Activated CD8-positive, alpha-beta T cell treated with anti-CD3 and anti-CD28 coated beads for 36 hours (primary cell): ENCODE measurements at regions not wholly inside any gene's neighbourhood (a gene's known extent, or its start where the extent isn't known, plus 50 kb on each side); places are given as distances from the start of the nearest gene placed in this dataset.

Experiments used
- ATAC-seq: fragments of 200-7000 bp; cut with Tn5 transposase; one replicate; pipeline ENCODE4 v1.10.0; 2021; ENCODE audit warnings: mild to moderate bottlenecking, moderate library complexity
- CTCF ChIA-PET: fragments of 350-600 bp; sonication (Branson Sonifier 250); formaldehyde crosslinking; loops from one replicate; lab custom pipeline; 2021; ENCODE audit warnings: antibody characterized with exemption; lab: Charles Lee
- POLR2A ChIA-PET: fragments of 350-600 bp; sonication (Branson Sonifier 250); formaldehyde crosslinking; loops from one replicate; lab custom pipeline; 2021; ENCODE audit warnings: antibody characterized with exemption; lab: Charles Lee
- DNase-seq: peaks from one replicate; pipeline ENCODE4 v3.0.0-alpha.2; 2020
- H3K27ac Mint-ChIP-seq: one replicate; pipeline ENCODE4 v1.8.0; 2021; ENCODE audit warnings: mild to moderate bottlenecking, mixed read lengths
- H3K27me3 Mint-ChIP-seq: one replicate; pipeline ENCODE4 v1.8.0; 2021; ENCODE audit warnings: mixed read lengths
- H3K36me3 Mint-ChIP-seq: one replicate; pipeline ENCODE4 v1.8.0; 2021; ENCODE audit warnings: low read depth, mixed read lengths
- H3K4me1 Mint-ChIP-seq: one replicate; pipeline ENCODE4 v1.8.0; 2021; ENCODE audit warnings: low read depth, mixed read lengths
- H3K4me3 Mint-ChIP-seq: one replicate; pipeline ENCODE4 v1.8.0; 2021; ENCODE audit warnings: mild to moderate bottlenecking, moderate library complexity, mixed read lengths
- H3K9me3 Mint-ChIP-seq: one replicate; pipeline ENCODE4 v1.8.0; 2021; ENCODE audit warnings: mixed read lengths
- CTCF ChIP-seq: fragments of 200-600 bp; IDR thresholded peaks from one replicate; pipeline ENCODE4 v1.8.0; 2022; ENCODE audit warnings: antibody characterized with exemption, mild to moderate bottlenecking
- intact Hi-C: fragments of 100-400 bp; cut with micrococcal nuclease; formaldehyde crosslinking; loops from one replicate; pipeline ENCODE4 v1.10.0; 2022

GRCh38 chr7:50147951-50148808, 55.1 kb upstream of the ZPBP start:
- Mint-ChIP-seq H3K4me3 (peak overlapping the region; percentile 59), H3K4me1 (peaks cover 89% of the 10 kb centered on the region)

GRCh38 chr7:50146692-50147091, 53.6 kb upstream of the ZPBP start:
- Mint-ChIP-seq H3K4me1 (peaks cover 83% of the 10 kb centered on the region), H3K36me3 (no peaks in the 10 kb centered on the region), H3K27me3 (no peaks in the 10 kb centered on the region), H3K9me3 (peaks cover under 1% of the 10 kb centered on the region), H3K4me3 (no peak overlapping the region), H3K27ac (peak overlapping the region; percentile 97)
- ATAC-seq, result no peak
- DNase-seq, result peak; percentile 47
- CTCF ChIA-PET, result interaction anchor here (0.7 to 5.4 kb wide), 11 partner anchors 10 to 272 kb away, joined by 3 to 67 read pairs (median 4); no protein-coding TSS in a partner anchor
- no peak for TF ChIP-seq CTCF
- intact Hi-C loops, result loop anchor here (5.0 to 10.0 kb wide), 2 partner anchors 118 to 161 kb away; no protein-coding TSS in a partner anchor
- POLR2A ChIA-PET, result interaction anchor here (0.9 to 2.5 kb wide), 4 partner anchors 9 to 180 kb away, joined by 3 to 7 read pairs (median 4); no protein-coding TSS in a partner anchor

More at GRCh38 chr7:50147951-50148808, 55.1 kb upstream of the ZPBP start:
- peak overlapping the region; percentile 97 for H3K27ac Mint-ChIP-seq
- peak; percentile 82 for ATAC-seq
- peak; percentile 77 for DNase-seq
- POLR2A ChIA-PET, result interaction anchor here (0.6 to 2.3 kb wide), 13 partner anchors 14 to 270 kb away, joined by 3 to 7 read pairs (median 3); no protein-coding TSS in a partner anchor
- intact Hi-C loops, result loop anchor here (5.0 to 10.0 kb wide), 2 partner anchors 117 to 159 kb away; no protein-coding TSS in a partner anchor
- peaks cover 2% of the 10 kb centered on the region for H3K9me3 Mint-ChIP-seq
- TF ChIP-seq CTCF, result no peak
- no peaks in the 10 kb centered on the region for H3K36me3 Mint-ChIP-seq
- CTCF ChIA-PET, result interaction anchor here (1.1 to 4.8 kb wide), 14 partner anchors 8 to 320 kb away, joined by 3 to 26 read pairs (median 4); no protein-coding TSS in a partner anchor
- H3K27me3 Mint-ChIP-seq, result no peaks in the 10 kb centered on the region

GRCh38 chr7:50145801-50146338, 52.8 kb upstream of the ZPBP start:
- no peak for ATAC-seq
- no peaks in the 10 kb centered on the region for H3K9me3 Mint-ChIP-seq
- no peak for TF ChIP-seq CTCF
- H3K27ac Mint-ChIP-seq, result peak overlapping the region; percentile 97
- no peak for DNase-seq
- intact Hi-C loops, result loop anchor here (5.0 to 10.0 kb wide), 2 partner anchors 119 to 161 kb away; no protein-coding TSS in a partner anchor
- H3K27me3 Mint-ChIP-seq, result peaks cover 1% of the 10 kb centered on the region
- H3K4me1 Mint-ChIP-seq, result peaks cover 75% of the 10 kb centered on the region
- ChIA-PET CTCF (interaction anchor here (1.2 to 5.4 kb wide), 7 partner anchors 10 to 273 kb away, joined by 3 to 67 read pairs (median 5); no protein-coding TSS in a partner anchor), POLR2A (interaction anchor here (0.6 to 2.5 kb wide), 8 partner anchors 11 to 205 kb away, joined by 3 to 7 read pairs (median 4); no protein-coding TSS in a partner anchor)
- H3K4me3 Mint-ChIP-seq, result no peak overlapping the region
- H3K36me3 Mint-ChIP-seq, result no peaks in the 10 kb centered on the region

- Mint-ChIP-seq H3K36me3 (no peaks in the 10 kb centered on the region), H3K9me3 (no peaks in the 10 kb centered on the region), H3K4me1 (peaks cover 68% of the 10 kb centered on the region), H3K4me3 (no peak overlapping the region), H3K27me3 (peaks cover 1% of the 10 kb centered on the region), H3K27ac (peak overlapping the region; percentile 85)
- TF ChIP-seq CTCF, result no peak
- intact Hi-C loops, result loop anchor here (5.0 to 10.0 kb wide), 2 partner anchors 120 to 162 kb away; no protein-coding TSS in a partner anchor
- POLR2A ChIA-PET, result interaction anchor here (0.6 to 2.5 kb wide), 7 partner anchors 57 to 217 kb away, joined by 3 to 7 read pairs (median 3); no protein-coding TSS in a partner anchor
- no peak for ATAC-seq
- CTCF ChIA-PET, result interaction anchor here (1.1 to 5.4 kb wide), 8 partner anchors 11 to 274 kb away, joined by 3 to 67 read pairs (median 5); no protein-coding TSS in a partner anchor
- DNase-seq, result no peak
These were observed 52.2 kb upstream of the ZPBP start for GRCh38 chr7:50145226-50145625.
